Lower leg skin (tissue), 3 donors: ENCODE measurements at regions not wholly inside any gene's neighbourhood (a gene's known extent, or its start where the extent isn't known, plus 50 kb on each side); places are given as distances from the start of the nearest gene placed in this dataset.

Source experiments
- CTCF ChIP-seq, 3 donors: fragments of 450-650 bp; IDR thresholded peaks; one replicate each; pipeline ENCODE4 v1.5.1; 2016; ENCODE audit warnings: antibody characterized with exemption in 3 of 3, mild to moderate bottlenecking in 3 of 3, moderate library complexity in 2 of 3
- POLR2A ChIP-seq, 2 donors: fragments of 450-650 bp; IDR thresholded peaks; one replicate each; pipeline ENCODE4 v1.6.1; 2016 to 2017; ENCODE audit warnings: antibody characterized with exemption in 2 of 2, mild to moderate bottlenecking in 1 of 2, moderate library complexity in 1 of 2

- TF ChIP-seq CTCF (IDR thresholded peaks at IDR 0.05) (no peak), POLR2A (IDR thresholded peaks at IDR 0.05) (no peak)
These were observed 70.4 kb downstream of the BEX3 start for GRCh38 chrX:103446665-103447302.
